MM.1S (cell line): ENCODE measurements at regions not wholly inside any gene's neighbourhood (a gene's known extent, or its start where the extent isn't known, plus 50 kb on each side); places are given as distances from the start of the nearest gene placed in this dataset.

Experiments
- EZH2 ChIP-seq: fragments of 300-600 bp; sonication (generic); optimal IDR thresholded peaks from 2 replicates; pipeline ENCODE3; 2017; ENCODE audit warnings: low read depth, mild to moderate bottlenecking, antibody characterized with exemption, low read length, mixed read lengths
- EZH2phosphoT487 ChIP-seq: fragments of 300-600 bp; sonication (generic); IDR thresholded peaks from 2 replicates; pipeline ENCODE4 v1.6.1; 2018; ENCODE audit warnings: antibody characterized with exemption, low read length

DNA sequence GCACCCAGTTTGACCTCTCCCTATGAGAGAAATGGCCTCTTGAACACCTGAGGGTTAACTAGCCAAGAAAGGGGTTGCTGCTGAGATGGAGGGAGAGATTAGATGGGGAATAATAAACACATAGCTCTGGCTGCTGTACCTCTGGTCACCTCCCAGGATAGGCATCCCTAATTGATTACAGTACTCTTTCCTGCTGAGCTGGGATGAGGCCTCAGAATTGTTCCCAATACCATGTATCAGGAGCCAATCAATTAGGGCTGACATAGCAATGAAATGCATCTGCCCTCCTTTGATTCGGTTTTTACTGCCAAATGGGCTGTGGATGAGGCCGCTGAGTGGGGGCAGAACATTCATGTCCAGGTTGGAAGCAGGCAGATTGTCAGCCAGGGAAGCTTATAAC is 339.4 kb upstream of the SLCO3A1 start:
- no peak for TF ChIP-seq EZH2
- no peak for TF ChIP-seq EZH2phosphoT487
